HG03108 (cell line): ENCODE measurements at regions not wholly inside any gene's neighbourhood (a gene's known extent, or its start where the extent isn't known, plus 50 kb on each side); places are given as distances from the start of the nearest gene placed in this dataset.

Experiments used
- ATAC-seq: cut with Tn5 transposase; IDR thresholded peaks from one replicate; pipeline ENCODE4 v1.9.1; 2021; ENCODE audit warnings: moderate library complexity; ENCODE audit not compliant: unreplicated experiment

DNA sequence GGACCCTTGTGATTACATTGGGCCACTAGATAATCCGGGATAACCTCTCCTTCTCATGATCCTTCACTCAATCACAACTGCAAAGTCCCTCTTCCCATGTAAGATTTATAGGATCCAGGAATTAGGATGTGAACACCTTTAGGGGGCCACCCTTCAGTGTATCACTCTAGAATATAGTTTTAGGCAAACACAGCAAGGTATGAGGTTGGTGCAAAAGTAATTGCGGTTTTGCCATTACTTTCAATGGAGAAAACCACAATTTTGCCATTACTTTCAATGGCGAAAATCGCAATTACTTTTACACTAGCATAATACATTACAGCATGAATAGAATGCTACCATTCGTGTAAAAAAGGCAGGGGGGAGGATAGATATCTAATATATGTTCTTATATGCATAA, 104.0 kb downstream of the BAMBI start:
- no peak for ATAC-seq

DNA sequence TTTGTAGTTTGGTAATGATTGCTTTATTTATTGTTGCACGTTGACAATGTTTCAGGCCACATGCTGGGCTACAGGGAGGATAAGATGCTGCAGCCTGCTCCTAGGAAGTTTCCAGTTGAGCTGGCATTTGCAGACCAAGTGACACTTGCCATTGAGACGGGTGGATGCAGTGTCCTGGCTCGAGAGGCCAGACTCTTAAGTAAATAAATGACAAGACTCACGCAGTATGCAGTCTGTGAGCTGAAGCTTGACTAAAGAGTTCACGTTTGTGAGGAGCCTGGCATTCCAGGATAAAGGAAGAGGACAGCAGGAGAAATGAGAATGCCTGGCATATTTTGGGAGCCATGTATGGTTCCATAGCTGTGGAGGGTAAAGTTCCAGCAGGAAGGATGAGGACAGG, 105.8 kb downstream of the BAMBI start:
- ATAC-seq, result no peak

DNA sequence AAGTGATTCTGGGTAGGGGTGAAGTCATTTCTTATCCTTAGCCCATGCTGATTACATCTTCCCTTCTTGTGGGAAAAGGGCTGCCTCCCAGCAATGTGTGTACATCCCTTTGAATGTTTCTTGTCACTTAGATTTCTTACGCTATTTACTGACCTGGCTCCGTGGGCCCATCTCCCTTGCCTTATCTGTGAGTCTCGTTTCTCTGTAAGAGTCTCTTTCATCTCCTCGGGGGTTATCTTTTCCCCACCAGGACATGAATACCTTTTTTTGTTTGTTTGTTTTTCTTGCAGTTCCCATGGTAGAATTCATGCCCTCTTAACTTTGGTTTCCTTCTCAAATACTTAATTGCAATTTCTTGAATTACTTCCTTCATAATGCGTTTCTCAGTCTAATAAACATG, 107.7 kb downstream of the BAMBI start:
- ATAC-seq, result no peak

DNA sequence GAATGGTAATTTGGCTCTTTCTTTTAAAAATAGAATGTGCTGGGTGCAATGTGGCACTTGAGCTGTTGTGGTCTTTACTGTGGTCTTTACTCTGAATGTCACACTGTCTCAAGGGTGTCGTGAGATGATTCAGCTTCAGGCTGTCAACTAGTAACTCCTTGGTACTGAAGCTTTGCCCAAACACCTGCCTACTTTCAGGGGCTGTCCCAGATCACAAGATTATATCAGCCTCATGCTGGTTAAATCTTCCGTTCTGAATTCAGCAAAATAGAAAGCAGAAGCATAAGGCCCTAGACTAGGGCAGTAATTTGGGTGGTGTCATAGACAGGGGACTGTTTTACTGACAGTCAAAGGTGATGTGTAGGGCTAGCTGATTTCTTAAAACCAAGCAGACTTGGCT, 110.9 kb downstream of the BAMBI start:
- ATAC-seq, result peak; percentile 75

DNA sequence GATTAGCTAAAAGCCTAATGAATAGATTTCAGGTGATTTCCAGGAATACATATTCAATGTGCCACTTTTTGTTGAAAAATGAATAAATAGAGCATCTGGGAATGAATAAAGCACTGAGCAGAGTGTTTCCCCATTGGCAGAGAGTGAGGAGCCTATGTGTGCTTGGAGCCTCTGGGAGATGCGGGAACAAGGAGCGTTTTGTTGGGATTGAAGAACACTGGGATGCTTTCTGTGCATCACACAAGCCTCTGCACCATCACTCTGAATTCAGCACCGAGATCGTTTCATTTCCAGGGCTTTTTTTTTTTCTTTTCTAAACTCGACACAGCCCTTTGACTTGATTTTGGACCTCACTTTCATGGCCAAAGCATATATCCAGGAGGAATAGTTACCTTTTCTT, 111.4 kb downstream of the BAMBI start:
- ATAC-seq, result no peak

DNA sequence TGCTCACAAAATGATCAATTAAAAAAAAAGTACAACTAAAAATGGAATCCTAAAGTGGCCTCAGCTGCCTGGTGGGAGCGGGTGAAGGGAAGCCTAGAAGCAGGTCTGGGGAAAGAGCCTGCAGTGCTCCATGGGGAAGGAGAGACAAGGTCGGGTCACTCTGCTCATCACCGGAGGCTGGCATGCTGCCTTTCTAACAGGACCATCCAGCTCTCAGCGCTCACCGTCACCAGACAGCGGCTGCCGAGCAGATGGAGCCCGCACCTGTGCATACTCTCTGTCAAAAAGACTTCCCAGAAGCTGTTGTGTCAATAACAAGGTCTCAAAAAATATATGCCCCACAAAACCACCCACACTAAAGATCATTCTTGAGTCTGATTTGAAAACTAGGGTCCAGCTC, 112.8 kb downstream of the BAMBI start:
- ATAC-seq, result no peak

DNA sequence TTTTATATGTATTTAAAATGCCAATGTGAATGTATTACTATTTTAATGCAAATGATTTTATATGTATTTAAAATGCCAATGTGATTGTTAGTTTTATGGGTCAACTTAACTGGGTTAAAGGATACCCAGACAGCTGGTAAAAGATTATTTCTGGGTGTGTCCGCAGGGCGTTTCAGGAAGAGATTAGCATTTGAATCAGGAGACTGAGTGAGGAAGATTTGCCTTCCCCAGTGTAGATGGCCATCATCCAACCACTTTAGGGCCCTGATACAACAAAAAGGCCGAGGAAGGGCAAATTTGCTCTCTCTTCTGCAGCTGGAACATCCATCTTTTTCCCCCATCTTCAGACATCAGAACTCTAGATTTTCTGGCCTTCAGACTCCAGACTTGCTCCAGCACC, 116.2 kb downstream of the BAMBI start:
- ATAC-seq, result no peak

DNA sequence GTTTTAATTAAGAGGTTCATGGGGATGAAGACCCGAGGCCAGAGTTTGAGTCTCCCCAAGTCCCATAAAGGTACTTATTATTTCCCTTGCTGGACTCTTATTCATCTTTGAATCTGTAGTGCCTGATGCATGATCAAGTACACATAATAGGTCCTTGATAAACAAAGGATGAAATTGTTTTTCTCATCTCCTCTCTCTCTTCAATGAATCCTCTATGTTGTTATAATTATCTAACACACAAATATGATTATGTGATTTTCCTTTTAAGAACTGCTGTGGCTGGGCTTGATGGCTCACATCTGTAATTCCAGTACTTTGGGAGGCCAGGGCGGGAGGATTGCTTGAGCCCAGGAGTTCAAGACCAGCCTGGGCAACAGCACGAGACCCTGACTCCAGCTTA, 117.7 kb downstream of the BAMBI start:
- no peak for ATAC-seq

DNA sequence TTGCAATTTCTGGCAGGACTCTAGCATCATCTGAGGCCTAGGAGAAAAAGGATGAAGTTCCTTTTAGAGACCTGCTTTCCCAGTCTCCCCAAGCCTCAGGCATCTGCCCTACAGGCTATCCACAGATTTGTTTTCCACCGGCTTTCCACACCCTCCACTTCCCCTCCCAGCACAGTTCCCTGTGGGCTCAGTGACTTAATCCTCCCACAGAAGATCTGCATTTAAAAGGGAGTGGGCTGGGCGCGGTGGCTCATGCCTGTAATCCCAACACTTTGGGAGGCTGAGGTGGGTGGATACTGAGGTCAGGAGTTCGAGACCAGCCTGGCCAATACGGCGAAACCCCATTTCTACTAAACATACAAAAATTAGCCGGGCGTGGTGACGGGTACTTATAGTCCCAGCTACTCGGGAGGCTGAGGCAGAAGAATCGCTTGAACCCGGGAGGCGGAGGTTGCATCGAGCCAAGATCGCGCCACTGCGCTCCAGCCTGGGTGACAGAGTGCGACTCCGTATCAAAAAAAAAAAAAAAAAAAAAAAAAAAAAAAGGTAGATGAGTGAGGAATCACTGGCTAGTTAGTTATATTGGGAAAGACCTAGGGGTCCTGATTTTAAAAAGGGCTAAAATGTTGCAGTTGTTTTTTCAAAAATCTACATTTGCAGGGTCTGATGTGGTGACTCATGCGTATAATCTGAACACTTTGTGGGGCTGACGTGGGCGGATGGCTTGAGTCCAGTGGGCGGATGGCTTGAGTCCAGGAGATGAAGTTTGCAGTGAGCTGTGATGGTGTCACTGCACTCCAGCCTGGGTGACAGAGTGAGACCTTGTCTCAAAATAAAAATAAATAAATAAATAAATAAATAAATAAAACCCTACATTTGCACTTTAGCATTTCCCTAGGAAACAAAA, 119.5 kb downstream of the BAMBI start:
- ATAC-seq, result no peak

DNA sequence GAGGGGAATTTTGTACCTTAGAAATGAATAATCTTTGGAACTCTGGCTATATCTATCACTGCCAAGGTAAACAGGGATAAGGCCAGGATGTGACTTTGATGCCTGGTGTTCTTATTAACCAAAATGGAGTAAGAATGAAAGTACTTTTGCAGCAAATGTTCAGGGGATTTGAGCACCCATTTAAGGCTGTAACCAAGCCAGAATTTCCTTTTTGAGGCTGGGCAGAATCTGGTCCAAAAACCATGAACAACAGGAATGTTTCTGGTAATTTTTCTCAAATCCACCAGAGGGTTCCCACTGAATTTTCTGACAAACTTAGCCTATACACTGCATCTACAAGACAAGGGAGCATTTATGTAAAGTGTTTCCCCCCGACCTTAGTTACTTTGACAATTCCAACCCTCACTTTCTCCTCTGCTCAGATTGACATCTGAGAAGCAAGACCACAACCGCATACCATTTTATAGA, 120.6 kb downstream of the BAMBI start:
- ATAC-seq, result no peak

DNA sequence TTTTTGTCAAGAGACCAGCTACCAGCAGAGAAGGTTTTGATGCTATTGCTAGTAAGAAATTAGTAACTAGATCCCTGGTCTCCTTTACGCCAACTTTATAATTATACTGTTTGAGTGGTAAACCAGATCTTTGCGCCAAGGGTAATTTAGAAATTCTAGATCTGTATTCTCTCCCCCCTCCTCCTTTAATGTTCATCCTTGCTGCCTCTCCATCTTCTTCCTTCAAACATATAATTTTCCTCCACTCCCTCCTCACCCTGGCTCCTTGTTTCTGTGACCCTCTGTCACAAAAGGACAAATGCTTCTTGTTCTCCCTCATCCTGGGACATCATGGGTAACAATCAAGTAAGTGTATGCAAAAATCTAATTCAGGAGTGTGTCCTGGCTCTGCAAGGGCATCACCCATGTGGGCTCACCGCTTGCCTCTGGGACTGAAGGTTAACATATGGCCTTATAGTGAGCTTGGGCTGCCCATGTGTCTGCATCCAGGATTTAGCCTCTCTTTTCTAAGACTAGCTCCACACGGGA, 121.2 kb downstream of the BAMBI start:
- ATAC-seq, result no peak

DNA sequence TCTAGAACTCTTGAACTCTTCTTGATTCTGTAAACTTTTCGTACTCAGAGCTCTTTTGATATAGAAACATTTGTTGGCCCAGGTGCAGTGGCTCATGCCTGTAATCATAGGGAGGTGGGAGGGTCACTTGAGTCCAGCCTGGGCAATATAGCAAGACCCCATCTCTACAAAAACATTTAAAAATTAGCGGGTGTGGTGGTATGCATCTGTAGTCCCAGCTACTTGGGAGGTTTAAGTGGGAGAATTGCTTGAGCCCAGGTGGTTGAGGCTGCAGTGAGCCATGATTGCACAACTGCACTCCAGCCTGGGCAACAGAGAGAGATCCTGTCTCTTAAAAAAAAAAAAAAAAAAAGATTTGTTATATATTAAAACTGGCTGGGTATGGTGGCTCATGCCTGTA, 121.6 kb downstream of the BAMBI start:
- no peak for ATAC-seq

DNA sequence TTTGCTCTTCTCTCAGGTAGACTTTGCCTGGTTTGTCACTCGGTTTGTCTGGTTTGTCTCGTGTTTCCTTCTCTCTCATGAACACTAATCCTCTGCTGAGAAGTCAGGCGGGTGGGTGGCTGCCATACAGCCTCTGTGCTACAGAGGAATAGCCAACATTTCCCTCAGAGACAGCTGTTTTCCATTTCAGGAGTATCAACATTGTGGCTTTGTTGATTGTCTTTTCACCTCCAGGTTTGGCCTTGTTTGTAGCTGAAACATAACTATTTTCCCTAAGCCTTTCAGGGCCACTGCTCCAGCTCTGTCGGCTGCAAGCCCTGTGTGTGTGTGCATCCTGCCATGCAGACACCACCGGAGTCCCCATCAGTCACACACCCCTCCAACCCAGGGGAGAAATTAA, 122.8 kb downstream of the BAMBI start:
- ATAC-seq, result no peak

DNA sequence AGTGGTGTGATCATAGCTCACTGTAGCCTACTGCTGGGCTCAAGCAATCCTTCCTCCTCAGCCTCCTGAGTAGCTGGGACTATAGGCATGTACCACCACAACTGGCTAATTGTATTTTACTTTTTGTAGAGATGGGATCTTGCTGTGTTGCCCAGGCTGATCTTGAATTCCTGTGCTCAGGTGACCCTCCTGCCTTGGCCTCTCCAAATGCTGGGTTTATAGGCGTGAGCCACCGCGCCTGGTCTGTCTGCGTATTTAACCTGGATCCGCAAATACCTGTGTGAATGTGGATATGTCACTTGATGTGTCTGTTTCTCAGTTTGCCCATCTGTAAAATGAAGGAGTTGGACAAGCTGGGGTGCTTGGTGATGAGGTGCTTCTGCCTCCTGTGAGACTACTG, 123.9 kb downstream of the BAMBI start:
- no peak for ATAC-seq

DNA sequence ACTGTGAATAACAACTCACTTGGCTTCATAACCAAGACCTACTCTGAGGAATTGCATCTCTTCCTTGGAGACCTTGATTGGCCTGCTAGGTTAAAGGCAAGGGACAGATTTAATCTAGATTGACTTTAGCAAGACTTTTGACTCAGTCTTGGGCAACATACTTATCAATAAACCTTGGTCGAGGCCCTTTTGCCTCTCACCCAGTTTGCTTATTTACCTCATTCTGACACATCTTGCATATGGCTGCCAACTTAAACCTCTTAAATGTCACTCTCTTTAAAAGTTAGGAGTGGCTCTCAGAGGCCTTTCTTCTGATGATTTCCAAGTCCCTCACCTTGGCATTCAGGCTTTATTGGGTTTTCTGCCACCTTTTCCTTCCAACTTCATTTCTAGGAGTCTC, 124.5 kb downstream of the BAMBI start:
- no peak for ATAC-seq

DNA sequence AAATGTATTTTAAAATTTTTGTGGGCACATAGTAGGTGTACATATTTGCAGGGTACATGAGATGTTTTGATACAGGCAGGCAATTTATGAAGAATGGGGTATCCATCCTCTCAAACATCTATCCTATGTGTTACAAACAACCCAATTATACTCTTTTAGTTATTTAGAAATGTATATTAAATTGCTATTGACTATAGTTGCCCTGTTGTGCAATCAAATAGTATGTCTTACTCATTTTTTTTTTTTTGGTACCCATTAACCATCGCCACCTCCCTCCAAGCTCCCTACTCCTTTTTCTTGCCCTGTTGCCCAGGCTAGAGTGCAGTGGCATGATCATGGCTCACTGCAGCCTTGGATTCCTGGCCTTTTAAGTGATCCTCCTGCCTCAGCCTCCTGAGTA, 128.1 kb downstream of the BAMBI start:
- ATAC-seq, result no peak

DNA sequence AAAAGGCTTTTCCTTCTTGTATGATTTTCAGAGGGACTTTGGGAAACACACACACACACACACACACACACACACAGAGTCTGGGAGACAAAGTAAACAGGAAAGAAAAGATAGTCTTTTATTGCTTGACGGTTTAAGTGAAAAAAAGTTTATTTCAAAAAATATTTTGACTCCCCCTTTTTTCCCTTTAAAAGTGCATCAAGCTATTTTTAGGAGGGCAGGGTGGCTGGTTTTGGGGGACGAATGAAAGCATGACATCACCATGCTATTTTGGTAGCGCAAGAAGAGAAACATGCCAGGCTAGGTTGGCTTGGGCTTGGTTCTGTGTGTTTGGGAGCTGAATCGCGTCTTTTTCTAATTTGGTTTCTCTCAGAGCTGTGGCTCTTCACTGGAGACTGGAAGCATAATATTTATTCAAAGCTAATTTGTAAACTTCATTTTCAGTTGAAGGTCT, 129.2 kb downstream of the BAMBI start:
- no peak for ATAC-seq

DNA sequence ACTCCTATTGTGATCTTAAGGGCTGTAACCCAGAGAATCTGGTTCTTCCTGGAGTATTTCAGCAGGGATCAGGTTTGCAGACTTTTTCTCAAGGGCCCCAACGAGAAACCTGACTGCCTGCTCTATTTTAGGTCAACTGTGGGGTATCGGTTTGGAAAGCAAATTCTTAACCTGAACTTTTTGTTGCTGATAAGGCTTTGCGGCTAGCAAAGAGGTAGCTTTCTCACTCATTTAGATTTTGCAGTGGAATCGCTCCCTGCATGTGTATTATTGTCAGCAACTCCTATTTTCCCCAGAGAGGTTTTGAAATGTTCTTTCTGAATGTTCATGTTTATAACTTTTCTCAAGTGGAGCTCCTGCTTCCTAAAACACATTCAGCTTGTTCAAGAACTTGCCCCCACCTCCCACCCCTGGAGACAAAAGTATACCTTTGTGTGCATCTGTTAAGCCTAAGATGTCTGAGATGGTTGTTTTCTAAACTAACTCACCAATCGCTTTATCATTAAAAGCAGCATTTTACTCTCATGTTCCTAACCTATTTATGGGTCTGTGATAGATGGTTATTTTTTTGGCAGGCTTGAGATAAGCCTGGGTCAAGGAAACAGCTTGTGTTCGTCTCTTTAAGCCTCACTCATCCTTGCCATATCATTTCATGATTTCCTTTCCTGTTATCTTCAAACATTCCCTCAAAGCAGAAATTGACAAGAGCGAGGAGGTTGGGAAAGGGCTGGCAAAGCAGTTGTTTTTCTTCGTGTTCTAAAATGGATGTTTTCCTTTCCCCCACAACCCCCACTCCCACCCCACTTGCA, 129.8 kb downstream of the BAMBI start:
- ATAC-seq, result no peak

DNA sequence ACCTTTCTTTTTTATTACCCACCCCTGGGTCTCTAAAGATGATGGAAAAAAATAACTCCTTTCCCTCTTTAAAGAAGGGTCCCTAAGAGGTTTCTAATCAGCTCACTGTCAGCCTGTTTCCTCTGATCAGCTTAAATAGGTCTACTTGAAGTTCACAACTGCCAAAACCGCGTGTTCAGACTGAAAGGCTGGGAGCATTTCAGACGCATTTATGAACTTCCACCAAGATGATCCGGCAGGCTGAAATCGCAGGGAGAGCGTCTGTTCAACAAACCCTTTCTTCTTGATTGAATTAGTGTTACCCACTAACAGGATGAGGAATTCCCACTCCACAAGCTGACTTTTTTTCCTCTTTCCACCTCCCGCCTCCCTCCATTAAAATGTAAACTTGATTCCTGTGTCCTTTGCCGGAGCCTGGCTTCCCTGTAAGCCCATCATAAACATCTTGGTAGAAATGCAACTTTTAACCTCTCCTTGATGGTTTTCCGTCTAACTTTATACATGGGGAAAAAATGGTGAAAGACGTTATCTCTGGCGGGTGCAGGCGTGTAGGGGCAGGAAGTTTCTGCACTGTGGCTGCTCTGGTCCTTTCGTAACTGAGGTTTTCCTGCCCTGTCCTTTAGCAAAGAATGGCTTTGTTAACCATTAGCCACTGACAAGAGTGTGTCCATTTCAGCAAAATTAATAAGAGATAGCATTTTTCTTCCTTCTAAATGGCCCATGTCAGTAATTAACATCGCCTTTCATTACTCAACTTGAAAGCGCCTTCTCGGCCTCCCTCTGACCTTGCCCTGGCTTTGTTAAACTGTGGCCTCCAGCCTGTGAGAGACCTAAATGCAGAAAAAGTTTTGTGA, 130.7 kb downstream of the BAMBI start:
- no peak for ATAC-seq

DNA sequence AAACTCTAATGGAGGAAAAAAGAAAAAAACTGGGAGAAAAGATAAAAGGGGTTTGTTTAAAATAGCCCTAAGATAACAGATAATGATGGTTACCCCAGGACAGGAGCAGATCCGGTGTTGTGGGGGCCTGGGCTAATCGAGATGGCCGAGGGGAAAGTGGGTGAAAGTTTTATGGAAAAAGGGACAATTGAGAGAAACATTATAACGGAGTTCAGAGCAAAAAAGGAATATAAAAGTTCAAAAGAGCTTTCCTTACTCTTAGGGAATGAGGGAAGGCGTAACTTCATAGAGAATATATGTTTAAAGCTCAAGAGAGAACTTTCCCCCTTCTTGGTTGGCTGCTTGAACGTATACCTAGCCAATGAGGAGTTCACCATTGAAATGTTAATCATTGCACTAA, 131.4 kb downstream of the BAMBI start:
- ATAC-seq, result no peak
